OCI-LY1 (cell line): ENCODE measurements at regions not wholly inside any gene's neighbourhood (a gene's known extent, or its start where the extent isn't known, plus 50 kb on each side); places are given as distances from the start of the nearest gene placed in this dataset.

Source experiments
- EZH2 ChIP-seq: fragments of 200-600 bp; sonication (generic), shearing (Covaris generic); IDR thresholded peaks from 2 replicates; pipeline ENCODE4 v1.8.0; 2017; ENCODE audit warnings: borderline replicate concordance, mixed run types, mild to moderate bottlenecking, antibody characterized with exemption, low read length, moderate library complexity, mixed read lengths
- TF ChIP-seq, protein P1 (sequence below): fragments of 200-600 bp; sonication (generic), shearing (Covaris generic); IDR thresholded peaks from 2 replicates; pipeline ENCODE4 v1.5.1; 2017; ENCODE audit warnings: mild to moderate bottlenecking, antibody characterized with exemption, low read length, moderate library complexity, mixed read lengths

- TF ChIP-seq, protein P1, sequence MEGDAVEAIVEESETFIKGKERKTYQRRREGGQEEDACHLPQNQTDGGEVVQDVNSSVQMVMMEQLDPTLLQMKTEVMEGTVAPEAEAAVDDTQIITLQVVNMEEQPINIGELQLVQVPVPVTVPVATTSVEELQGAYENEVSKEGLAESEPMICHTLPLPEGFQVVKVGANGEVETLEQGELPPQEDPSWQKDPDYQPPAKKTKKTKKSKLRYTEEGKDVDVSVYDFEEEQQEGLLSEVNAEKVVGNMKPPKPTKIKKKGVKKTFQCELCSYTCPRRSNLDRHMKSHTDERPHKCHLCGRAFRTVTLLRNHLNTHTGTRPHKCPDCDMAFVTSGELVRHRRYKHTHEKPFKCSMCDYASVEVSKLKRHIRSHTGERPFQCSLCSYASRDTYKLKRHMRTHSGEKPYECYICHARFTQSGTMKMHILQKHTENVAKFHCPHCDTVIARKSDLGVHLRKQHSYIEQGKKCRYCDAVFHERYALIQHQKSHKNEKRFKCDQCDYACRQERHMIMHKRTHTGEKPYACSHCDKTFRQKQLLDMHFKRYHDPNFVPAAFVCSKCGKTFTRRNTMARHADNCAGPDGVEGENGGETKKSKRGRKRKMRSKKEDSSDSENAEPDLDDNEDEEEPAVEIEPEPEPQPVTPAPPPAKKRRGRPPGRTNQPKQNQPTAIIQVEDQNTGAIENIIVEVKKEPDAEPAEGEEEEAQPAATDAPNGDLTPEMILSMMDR = no peak
- no peak for TF ChIP-seq EZH2
Observed at GRCh38 chr5:108696951-108697715, 50.6 kb upstream of the FER start.
